Activated CD4-positive, alpha-beta T cell treated with anti-CD3 and anti-CD28 coated beads, Interleukin-10, Interleukin-2, amounts not matched to agents 100 ng/mL and 50 ng/mL, durations not matched to agents 16 hours and 8 hours (primary cell): ENCODE measurements at regions not wholly inside any gene's neighbourhood (a gene's known extent, or its start where the extent isn't known, plus 50 kb on each side); places are given as distances from the start of the nearest gene placed in this dataset.

Source experiments
- DNase-seq: peaks from one replicate; pipeline ENCODE4 v3.0.0-alpha.2; 2020

DNA sequence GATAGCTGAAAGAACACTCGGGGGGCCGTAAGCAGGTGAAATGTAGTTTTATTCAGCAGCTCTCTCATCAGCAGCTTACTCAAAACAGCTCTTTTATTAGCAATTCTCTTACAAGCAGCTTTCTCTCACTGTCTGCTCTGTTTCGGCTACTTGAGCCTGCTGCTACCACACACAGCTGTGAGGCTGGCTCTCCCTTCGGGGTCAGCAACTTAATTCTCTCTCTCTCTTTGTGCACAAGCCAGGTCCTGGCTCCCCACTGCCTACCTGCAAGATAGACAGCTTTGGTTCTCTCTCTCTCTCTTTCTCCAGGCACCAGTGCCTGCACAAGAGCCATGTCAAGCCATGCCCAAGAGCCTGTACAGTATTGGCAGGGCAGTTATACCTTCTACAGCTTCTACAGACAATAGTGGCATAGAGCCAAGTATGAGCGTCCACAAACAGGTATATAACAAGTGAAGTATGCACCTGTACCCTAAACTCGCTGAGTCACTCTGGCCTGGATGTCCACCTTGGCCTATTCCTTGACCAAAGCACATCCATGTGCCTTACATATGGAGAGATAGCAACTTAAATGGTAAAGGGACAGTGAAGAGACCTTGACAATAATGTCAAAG is 110.8 kb downstream of the MTNR1B start:
- no peak for DNase-seq

- no peak for DNase-seq
Observed at GRCh38 chr11:93081694-93082093, 112.2 kb downstream of the MTNR1B start.

DNA sequence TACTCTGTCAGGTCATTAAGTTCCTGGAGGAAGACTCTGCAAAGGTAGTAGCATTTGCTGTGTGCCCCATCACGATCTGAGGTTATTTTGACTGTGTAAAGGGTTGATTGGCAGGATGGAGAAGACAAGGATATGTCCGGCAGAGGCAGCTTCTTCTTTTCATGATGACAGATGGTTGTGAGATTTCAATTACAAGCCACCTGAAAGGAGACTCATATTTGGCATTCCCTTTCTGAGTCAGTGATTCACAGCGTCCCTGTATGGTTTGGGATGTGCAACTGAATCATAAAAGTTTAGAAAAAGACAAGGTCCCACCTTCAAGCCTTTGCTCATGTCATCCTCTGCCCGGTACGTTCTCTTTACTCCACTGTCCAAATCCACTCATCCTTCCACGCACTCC is 113.4 kb downstream of the MTNR1B start:
- DNase-seq: peak; percentile 24

- DNase-seq: no peak
Observed at GRCh38 chr11:93084727-93085505, 112.9 kb downstream of the SLC36A4 start.

DNA sequence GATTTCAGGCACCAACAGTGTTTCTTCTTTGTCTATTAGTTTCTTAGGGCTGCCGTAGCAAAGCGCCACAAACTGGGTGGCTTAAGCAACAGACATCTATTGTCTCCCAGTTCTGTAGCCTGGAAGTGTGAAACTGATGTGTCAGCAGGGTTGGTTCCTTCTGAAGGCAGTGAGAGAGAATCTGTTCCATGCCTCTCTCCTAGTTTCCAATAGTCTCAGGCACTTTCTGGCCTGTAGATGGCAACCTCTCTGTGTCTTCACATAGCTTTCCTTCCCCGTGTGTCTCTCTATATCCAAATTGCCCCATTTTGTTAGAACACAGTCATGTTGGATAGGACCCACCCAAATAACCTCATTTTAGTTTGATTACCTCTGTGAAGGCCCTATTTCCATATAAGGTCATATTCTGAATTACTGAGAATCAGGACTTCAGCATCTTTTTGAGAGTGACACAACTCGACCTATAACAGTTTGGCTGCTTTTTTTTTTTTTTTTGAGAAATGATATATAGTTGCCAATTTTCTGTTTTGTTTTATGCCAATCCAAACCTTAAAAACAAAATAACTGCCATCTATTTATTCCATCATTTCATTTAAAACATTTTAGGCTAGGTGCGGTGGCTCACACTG is 108.2 kb downstream of the SLC36A4 start:
- DNase-seq: peak; percentile 21
